ENCODE measurements at regions not wholly inside any gene's neighbourhood (a gene's known extent, or its start where the extent isn't known, plus 50 kb on each side); places are given as distances from the start of the nearest gene placed in this dataset.

DNA sequence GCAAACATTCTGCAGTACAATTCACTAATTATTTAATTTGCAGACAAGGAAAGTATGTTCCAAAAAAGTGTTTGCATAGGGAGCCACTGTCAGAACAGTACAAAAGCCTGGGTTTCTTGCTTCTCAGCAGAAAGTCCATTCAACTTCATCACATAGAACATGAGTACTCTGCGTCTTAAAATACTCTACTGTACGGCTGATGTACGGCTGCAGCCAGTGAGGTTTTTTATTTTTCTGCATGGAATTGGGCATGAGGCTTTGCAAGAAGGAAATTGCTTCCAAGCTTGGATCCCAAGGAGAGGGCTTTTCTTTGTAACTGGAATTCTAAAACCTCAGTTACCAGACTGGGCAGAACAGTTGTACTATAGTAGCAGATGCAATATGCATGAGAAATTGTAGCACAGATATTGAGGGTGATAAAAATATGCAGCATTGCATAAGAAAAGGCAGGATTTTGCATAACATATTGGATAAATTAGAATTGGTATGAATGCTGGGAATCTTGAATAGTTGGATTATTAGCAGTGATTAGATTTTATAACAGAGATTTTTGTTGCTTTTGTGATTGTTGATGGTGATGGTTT is 178.1 kb upstream of the CDH9 start:
- Histone ChIP-seq H3K27ac (ENCODE audit: low read depth, low read length) (no peak overlapping the region), H3K9me3 (ENCODE audit: control insufficient read depth, insufficient read depth, low read length) (peaks cover 1% of the 10 kb centered on the region), H3K36me3 (ENCODE audit: control insufficient read depth, insufficient read depth, low read length) (no peaks in the 10 kb centered on the region), H3K4me1 (ENCODE audit: control insufficient read depth, insufficient read depth, low read length) (no peaks in the 10 kb centered on the region), H3K4me3 (ENCODE audit: low read depth, low read length) (no peak overlapping the region), H3K27me3 (ENCODE audit: control insufficient read depth, insufficient read depth, low read length) (no peaks in the 10 kb centered on the region)
- no CpG with 5 or more reads among the region's 3 CpGs for WGBS (ENCODE audit: insufficient coverage)
- DNase-seq (ENCODE audit: low read depth in 4 of 6, low spot score in 6 of 6): peak in 1 of 6 donors; percentile 7

DNA sequence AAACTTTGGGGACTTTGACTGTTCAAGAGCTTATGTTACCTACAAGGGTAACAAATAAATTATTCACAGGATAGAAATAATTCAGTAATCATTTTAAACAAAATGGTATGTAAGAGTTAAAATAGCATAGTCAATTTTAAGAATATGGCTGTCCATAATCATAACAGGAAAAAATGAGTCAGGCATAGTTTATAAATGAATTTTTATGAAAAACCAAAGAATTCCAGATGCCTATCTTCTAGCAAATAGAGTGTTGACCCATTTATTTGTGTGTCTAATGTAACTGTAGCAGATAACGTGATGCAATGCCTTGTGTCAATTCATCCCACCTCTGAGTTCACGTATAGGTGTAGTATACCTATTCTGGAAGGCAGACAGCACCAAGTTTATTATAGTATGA is 169.7 kb upstream of the CDH9 start:
- Histone ChIP-seq H3K4me1 (ENCODE audit: control insufficient read depth, insufficient read depth, low read length) (no peaks in the 10 kb centered on the region), H3K36me3 (ENCODE audit: control insufficient read depth, insufficient read depth, low read length) (no peaks in the 10 kb centered on the region), H3K4me3 (ENCODE audit: low read depth, low read length) (no peak overlapping the region), H3K27me3 (ENCODE audit: control insufficient read depth, insufficient read depth, low read length) (no peaks in the 10 kb centered on the region), H3K9me3 (ENCODE audit: control insufficient read depth, insufficient read depth, low read length) (peaks cover 1% of the 10 kb centered on the region), H3K27ac (ENCODE audit: low read depth, low read length) (no peak overlapping the region)
- no peak for DNase-seq (ENCODE audit: low read depth in 4 of 6, low spot score in 6 of 6)
- WGBS (ENCODE audit: insufficient coverage): no CpG with 5 or more reads among the region's 2 CpGs

DNA sequence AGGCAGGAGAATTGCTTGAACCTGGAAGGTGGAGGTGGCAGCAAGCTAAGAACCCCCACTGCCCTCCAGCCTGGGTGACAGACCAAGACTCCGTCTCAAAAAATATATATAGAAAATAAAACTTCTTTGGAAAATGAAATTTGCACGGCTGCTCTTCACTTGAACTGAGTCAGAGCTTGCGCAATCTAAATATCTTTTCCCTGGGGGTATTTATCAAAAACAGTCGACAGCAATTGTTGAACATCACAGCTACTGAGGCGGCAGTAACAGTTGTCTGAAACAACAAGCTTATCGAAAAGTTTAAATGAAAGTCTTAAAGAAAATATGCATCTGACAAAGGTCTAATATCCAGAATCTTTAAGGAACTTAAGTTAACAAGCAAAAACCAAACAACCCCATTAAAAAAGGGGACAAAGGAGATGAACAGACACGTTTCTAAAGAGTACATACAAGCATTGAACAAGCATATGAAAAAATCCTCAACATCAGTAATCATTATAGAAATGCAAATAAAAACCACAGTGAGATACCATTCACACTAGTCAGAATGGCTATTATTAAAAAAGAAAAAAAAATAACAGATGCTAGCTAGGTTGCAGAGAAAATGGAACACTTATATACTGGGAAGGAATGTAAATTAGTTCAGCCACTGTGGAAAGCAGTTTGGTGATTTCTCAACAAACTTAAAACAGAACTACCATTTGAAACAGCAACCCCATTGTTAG is 153.6 kb upstream of the CDH9 start:
- Histone ChIP-seq H3K9me3 (ENCODE audit: control insufficient read depth, insufficient read depth, low read length) (no peaks in the 10 kb centered on the region), H3K4me3 (ENCODE audit: low read depth, low read length) (no peak overlapping the region), H3K36me3 (ENCODE audit: control insufficient read depth, insufficient read depth, low read length) (no peaks in the 10 kb centered on the region), H3K4me1 (ENCODE audit: control insufficient read depth, insufficient read depth, low read length) (no peaks in the 10 kb centered on the region), H3K27me3 (ENCODE audit: control insufficient read depth, insufficient read depth, low read length) (no peaks in the 10 kb centered on the region), H3K27ac (ENCODE audit: low read depth, low read length) (no peak overlapping the region)
- DNase-seq (ENCODE audit: low read depth in 4 of 6, low spot score in 6 of 6): no peak
- 95% methylated on average over 3 of the region's 7 CpGs for WGBS (ENCODE audit: insufficient coverage)

DNA sequence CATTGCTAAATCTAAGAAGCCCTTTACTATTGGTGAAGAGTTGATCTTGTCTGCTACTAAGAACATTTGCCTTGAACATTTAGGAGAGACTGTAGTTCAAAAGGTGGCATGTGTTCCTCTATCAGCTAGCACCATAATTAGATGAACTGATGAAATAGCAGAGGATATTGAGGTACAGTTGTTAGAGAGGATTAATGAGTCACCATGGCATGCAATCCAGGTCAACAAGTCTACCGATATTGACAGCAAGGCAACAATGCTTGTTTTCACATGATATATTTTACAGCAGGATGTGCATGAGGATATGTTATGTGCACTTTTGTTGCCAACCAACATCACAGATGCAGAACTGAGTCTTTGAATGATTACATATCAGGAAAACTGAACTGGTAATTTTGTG is 134.3 kb upstream of the CDH9 start:
- H3K27ac ChIP-seq (ENCODE audit: low read depth, low read length): no peak overlapping the region
- WGBS (ENCODE audit: insufficient coverage): no CpG with 5 or more reads among the region's 1 CpG
- H3K4me1 ChIP-seq (ENCODE audit: control insufficient read depth, insufficient read depth, low read length): no peaks in the 10 kb centered on the region
- no peak for DNase-seq (ENCODE audit: low read depth in 4 of 6, low spot score in 6 of 6)
- H3K4me3 ChIP-seq (ENCODE audit: low read depth, low read length): no peak overlapping the region
- no peaks in the 10 kb centered on the region for H3K36me3 ChIP-seq (ENCODE audit: control insufficient read depth, insufficient read depth, low read length)
- no peaks in the 10 kb centered on the region for H3K9me3 ChIP-seq (ENCODE audit: control insufficient read depth, insufficient read depth, low read length)
- no peaks in the 10 kb centered on the region for H3K27me3 ChIP-seq (ENCODE audit: control insufficient read depth, insufficient read depth, low read length)

DNA sequence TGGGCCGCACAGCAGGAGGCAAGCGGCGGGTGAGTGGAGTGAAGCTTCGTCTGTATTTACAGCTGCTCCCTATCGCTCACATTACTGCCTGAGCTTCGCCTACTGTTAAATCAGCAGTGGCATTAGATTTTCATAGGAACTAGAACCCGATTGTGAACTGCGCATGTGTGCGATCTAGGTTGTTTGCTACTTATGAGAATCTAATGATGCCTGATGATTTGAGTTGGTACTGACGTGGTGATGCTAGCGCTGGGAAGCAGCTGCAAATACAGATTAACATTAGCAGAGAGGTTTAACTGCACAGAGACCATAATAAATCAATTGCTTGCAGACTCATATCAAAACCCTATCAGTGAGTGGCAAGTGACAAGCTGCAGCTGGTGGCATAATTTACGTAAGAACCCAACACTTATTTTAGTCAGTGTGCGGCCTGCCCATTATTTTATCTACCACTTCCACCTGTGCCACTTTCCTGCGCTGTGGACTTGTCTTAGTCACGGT is 133.4 kb upstream of the CDH9 start:
- no peaks in the 10 kb centered on the region for H3K27me3 ChIP-seq (ENCODE audit: control insufficient read depth, insufficient read depth, low read length)
- DNase-seq (ENCODE audit: low read depth in 4 of 6, low spot score in 6 of 6): peak in 1 of 6 donors; percentile 39
- no peak overlapping the region for H3K4me3 ChIP-seq (ENCODE audit: low read depth, low read length)
- no peak overlapping the region for H3K27ac ChIP-seq (ENCODE audit: low read depth, low read length)
- no peaks in the 10 kb centered on the region for H3K4me1 ChIP-seq (ENCODE audit: control insufficient read depth, insufficient read depth, low read length)
- no peaks in the 10 kb centered on the region for H3K9me3 ChIP-seq (ENCODE audit: control insufficient read depth, insufficient read depth, low read length)
- no peaks in the 10 kb centered on the region for H3K36me3 ChIP-seq (ENCODE audit: control insufficient read depth, insufficient read depth, low read length)
- WGBS (ENCODE audit: insufficient coverage): 90% methylated on average over 12 of the region's 15 CpGs

DNA sequence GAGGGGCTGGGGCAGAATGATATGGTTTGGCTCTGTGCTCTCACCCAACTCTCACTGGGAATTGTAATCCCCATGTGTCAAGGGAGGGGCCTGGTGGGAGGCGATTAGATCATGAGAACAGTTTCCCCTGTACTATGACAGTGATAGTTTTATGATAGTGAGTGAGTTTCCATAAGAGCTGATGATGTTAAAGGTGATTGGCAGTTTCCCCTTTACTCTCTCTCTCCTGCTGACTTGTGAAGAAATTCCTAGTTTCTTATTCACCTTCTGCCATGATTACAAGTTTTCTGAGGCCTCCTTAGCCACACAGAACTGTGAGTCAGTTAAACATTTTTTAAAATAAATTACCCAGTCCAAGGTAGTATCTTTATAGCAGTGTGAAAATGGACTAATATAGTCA is 120.4 kb upstream of the CDH9 start:
- H3K9me3 ChIP-seq (ENCODE audit: control insufficient read depth, insufficient read depth, low read length): peaks cover 7% of the 10 kb centered on the region
- H3K27ac ChIP-seq (ENCODE audit: low read depth, low read length): no peak overlapping the region
- no peaks in the 10 kb centered on the region for H3K36me3 ChIP-seq (ENCODE audit: control insufficient read depth, insufficient read depth, low read length)
- no peaks in the 10 kb centered on the region for H3K27me3 ChIP-seq (ENCODE audit: control insufficient read depth, insufficient read depth, low read length)
- WGBS (ENCODE audit: insufficient coverage): no CpG with 5 or more reads among the region's 1 CpG
- H3K4me1 ChIP-seq (ENCODE audit: control insufficient read depth, insufficient read depth, low read length): no peaks in the 10 kb centered on the region
- no peak for DNase-seq (ENCODE audit: low read depth in 4 of 6, low spot score in 6 of 6)
- H3K4me3 ChIP-seq (ENCODE audit: low read depth, low read length): no peak overlapping the region

DNA sequence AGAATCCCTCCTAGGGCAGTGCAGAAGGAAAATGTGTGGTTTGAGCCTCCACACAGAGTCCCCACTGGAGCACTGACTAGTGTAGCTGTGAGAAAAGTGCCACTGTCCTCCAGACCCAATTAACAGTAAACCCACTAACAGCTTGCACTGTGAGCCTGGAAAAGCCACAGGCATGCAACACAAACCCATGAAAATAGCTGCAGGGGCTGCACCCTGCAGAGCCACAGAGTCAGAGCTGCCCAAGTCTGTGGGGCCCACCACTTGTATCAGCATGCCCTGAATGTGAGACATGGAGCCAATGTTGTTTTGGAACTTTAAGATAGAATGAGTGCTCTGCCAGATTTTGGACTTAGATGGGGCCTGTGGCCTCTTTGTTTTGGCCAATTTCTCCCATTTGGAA is 119.8 kb upstream of the CDH9 start:
- Histone ChIP-seq H3K4me3 (ENCODE audit: low read depth, low read length) (no peak overlapping the region), H3K27me3 (ENCODE audit: control insufficient read depth, insufficient read depth, low read length) (no peaks in the 10 kb centered on the region), H3K4me1 (ENCODE audit: control insufficient read depth, insufficient read depth, low read length) (no peaks in the 10 kb centered on the region), H3K27ac (ENCODE audit: low read depth, low read length) (no peak overlapping the region), H3K9me3 (ENCODE audit: control insufficient read depth, insufficient read depth, low read length) (peaks cover 7% of the 10 kb centered on the region), H3K36me3 (ENCODE audit: control insufficient read depth, insufficient read depth, low read length) (no peaks in the 10 kb centered on the region)
- DNase-seq (ENCODE audit: low read depth in 4 of 6, low spot score in 6 of 6): no peak

DNA sequence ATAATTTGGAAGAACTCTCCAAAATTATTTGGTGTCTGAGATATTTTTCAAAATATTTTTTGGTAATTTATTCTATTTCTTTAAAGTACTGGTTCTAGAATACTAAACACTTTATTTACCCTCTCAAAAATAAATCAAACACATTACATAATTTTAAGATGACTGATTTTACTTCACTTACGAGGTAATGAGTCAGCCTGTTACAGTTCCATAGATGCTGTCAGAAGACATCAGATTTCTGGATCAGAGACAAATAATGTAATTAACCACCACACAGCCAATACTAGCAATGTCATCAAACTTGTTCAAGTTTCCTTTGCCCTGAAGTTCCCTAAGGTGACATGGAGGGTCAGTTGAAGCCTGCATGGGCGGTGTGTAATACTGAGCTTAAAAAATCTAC is 106.1 kb upstream of the CDH9 start:
- DNase-seq (ENCODE audit: low read depth in 4 of 6, low spot score in 6 of 6): no peak
- Histone ChIP-seq H3K4me1 (ENCODE audit: control insufficient read depth, insufficient read depth, low read length) (no peaks in the 10 kb centered on the region), H3K9me3 (ENCODE audit: control insufficient read depth, insufficient read depth, low read length) (no peaks in the 10 kb centered on the region), H3K27ac (ENCODE audit: low read depth, low read length) (no peak overlapping the region), H3K4me3 (ENCODE audit: low read depth, low read length) (no peak overlapping the region), H3K36me3 (ENCODE audit: control insufficient read depth, insufficient read depth, low read length) (no peaks in the 10 kb centered on the region), H3K27me3 (ENCODE audit: control insufficient read depth, insufficient read depth, low read length) (no peaks in the 10 kb centered on the region)
- WGBS (ENCODE audit: insufficient coverage): no CpG with 5 or more reads among the region's 2 CpGs

DNA sequence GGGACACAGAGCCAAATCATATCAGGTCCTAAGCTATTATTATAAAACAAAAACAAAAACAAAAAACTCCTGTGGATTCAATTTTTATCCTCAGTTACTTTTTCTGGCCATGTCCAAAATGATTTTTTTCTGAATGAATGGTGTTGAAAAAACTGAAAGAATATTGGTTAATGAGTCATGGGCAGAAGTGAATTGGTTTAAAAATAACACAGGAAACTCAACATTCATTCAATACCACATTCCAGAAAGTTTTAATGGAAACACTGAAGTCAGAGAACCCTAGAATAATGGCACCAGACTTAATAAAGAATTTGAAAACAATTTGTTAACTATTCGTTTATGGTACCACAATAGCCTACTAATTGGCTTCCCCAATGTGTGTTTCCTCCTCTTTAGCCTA is 102.4 kb upstream of the CDH9 start:
- no peak overlapping the region for H3K4me3 ChIP-seq (ENCODE audit: low read depth, low read length)
- DNase-seq (ENCODE audit: low read depth in 4 of 6, low spot score in 6 of 6): no peak
- no peak overlapping the region for H3K27ac ChIP-seq (ENCODE audit: low read depth, low read length)
- H3K4me1 ChIP-seq (ENCODE audit: control insufficient read depth, insufficient read depth, low read length): no peaks in the 10 kb centered on the region
- no CpG with 5 or more reads among the region's 1 CpG for WGBS (ENCODE audit: insufficient coverage)
- no peaks in the 10 kb centered on the region for H3K27me3 ChIP-seq (ENCODE audit: control insufficient read depth, insufficient read depth, low read length)
- H3K9me3 ChIP-seq (ENCODE audit: control insufficient read depth, insufficient read depth, low read length): no peaks in the 10 kb centered on the region
- no peaks in the 10 kb centered on the region for H3K36me3 ChIP-seq (ENCODE audit: control insufficient read depth, insufficient read depth, low read length)

DNA sequence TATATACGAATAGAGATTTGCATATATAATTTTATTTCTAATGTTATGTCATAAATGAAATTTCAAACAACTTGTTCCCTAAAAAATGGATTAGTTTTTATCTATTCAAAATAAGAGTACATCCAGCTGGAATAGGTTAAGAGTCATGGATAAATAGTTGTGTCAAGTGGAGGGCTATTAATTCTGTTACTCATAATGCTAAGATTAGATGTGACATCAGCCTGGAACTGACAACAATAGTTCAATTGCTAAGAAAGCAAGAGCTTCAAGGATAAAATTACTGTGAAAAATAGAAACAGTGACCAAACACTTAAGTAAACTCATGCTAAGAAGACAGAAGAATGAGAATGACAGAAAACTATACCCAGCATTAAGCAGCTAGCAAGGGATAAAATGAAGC is 92.2 kb upstream of the CDH9 start:
- no peaks in the 10 kb centered on the region for H3K4me1 ChIP-seq (ENCODE audit: control insufficient read depth, insufficient read depth, low read length)
- no CpG with 5 or more reads among the region's 1 CpG for WGBS (ENCODE audit: insufficient coverage)
- no peaks in the 10 kb centered on the region for H3K27me3 ChIP-seq (ENCODE audit: control insufficient read depth, insufficient read depth, low read length)
- no peak overlapping the region for H3K27ac ChIP-seq (ENCODE audit: low read depth, low read length)
- no peaks in the 10 kb centered on the region for H3K36me3 ChIP-seq (ENCODE audit: control insufficient read depth, insufficient read depth, low read length)
- H3K9me3 ChIP-seq (ENCODE audit: control insufficient read depth, insufficient read depth, low read length): no peaks in the 10 kb centered on the region
- no peak overlapping the region for H3K4me3 ChIP-seq (ENCODE audit: low read depth, low read length)
- DNase-seq (ENCODE audit: low read depth in 4 of 6, low spot score in 6 of 6): no peak

Data from spinal cord (tissue), 9 donors.